B cell (primary cell): ENCODE measurements at regions not wholly inside any gene's neighbourhood (a gene's known extent, or its start where the extent isn't known, plus 50 kb on each side); places are given as distances from the start of the nearest gene placed in this dataset.

Source experiments
- EZH2 ChIP-seq: IDR thresholded peaks from 2 replicates; pipeline ENCODE4 v1.6.1; 2012; ENCODE audit warnings: borderline replicate concordance, low read depth, mild to moderate bottlenecking, moderate library complexity, low read length; ENCODE audit not compliant: insufficient read depth, poor library complexity, severe bottlenecking
- TF ChIP-seq, protein P1 (sequence below): fragments of 200-600 bp; IDR thresholded peaks from one replicate; pipeline ENCODE4 v1.8.0; 2022; ENCODE audit warnings: antibody characterized with exemption, mild to moderate bottlenecking

- TF ChIP-seq EZH2: no peak
- TF ChIP-seq, protein P1, sequence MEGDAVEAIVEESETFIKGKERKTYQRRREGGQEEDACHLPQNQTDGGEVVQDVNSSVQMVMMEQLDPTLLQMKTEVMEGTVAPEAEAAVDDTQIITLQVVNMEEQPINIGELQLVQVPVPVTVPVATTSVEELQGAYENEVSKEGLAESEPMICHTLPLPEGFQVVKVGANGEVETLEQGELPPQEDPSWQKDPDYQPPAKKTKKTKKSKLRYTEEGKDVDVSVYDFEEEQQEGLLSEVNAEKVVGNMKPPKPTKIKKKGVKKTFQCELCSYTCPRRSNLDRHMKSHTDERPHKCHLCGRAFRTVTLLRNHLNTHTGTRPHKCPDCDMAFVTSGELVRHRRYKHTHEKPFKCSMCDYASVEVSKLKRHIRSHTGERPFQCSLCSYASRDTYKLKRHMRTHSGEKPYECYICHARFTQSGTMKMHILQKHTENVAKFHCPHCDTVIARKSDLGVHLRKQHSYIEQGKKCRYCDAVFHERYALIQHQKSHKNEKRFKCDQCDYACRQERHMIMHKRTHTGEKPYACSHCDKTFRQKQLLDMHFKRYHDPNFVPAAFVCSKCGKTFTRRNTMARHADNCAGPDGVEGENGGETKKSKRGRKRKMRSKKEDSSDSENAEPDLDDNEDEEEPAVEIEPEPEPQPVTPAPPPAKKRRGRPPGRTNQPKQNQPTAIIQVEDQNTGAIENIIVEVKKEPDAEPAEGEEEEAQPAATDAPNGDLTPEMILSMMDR: no peak
Measured at GRCh38 chr2:61774351-61774750, 79.5 kb downstream of the FAM161A start.
